ENCODE measurements at regions not wholly inside any gene's neighbourhood (a gene's known extent, or its start where the extent isn't known, plus 50 kb on each side); places are given as distances from the start of the nearest gene placed in this dataset.

DNA sequence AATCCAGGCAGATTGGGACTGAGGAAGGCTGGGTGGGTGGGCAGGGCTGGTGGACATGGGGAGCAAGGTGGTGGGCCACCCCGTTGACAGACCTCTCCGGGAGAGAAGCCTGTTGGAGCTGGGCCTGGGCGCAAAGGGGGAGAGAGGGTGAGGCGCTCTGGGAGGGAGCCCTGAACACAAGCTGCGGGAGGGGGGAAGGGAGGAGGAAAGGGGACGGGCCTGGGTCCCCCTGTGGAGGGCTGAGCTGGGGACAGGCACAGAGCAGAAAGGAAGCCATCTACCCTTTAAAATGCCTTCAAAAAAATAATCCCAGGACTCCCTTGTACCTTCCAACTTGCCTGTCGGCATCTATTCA, 161.8 kb downstream of the PSMG1 start:
- ATAC-seq (ENCODE audit: low FRiP score in 2 of 2) (no peak), DNase-seq (peak in 1 of 2 donors; percentile 21)
- Histone ChIP-seq H3K9me3 (no peaks in the 10 kb centered on the region), H3K36me3 (no peaks in the 10 kb centered on the region), H3K4me3 (no peak overlapping the region), H3K4me1 (peaks cover 28 to 40% (median 34%) of the 10 kb centered on the region in 4 donors), H3K27ac (peak overlapping the region; percentile 57 to 78 (median 68)), H3K27me3 (no peaks in the 10 kb centered on the region)
- WGBS, 2 donors = 54 to 63% methylated on average over 7 of the region's 7 CpGs
- TF ChIP-seq POLR2A (IDR thresholded peaks at IDR 0.05) (no peak), EP300 (IDR thresholded peaks at IDR 0.05) (no peak), POLR2AphosphoS5 (IDR thresholded peaks at IDR 0.05) (no peak)
- TF ChIP-seq, protein P1, sequence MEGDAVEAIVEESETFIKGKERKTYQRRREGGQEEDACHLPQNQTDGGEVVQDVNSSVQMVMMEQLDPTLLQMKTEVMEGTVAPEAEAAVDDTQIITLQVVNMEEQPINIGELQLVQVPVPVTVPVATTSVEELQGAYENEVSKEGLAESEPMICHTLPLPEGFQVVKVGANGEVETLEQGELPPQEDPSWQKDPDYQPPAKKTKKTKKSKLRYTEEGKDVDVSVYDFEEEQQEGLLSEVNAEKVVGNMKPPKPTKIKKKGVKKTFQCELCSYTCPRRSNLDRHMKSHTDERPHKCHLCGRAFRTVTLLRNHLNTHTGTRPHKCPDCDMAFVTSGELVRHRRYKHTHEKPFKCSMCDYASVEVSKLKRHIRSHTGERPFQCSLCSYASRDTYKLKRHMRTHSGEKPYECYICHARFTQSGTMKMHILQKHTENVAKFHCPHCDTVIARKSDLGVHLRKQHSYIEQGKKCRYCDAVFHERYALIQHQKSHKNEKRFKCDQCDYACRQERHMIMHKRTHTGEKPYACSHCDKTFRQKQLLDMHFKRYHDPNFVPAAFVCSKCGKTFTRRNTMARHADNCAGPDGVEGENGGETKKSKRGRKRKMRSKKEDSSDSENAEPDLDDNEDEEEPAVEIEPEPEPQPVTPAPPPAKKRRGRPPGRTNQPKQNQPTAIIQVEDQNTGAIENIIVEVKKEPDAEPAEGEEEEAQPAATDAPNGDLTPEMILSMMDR (IDR thresholded peaks at IDR 0.05) = no peak

DNA sequence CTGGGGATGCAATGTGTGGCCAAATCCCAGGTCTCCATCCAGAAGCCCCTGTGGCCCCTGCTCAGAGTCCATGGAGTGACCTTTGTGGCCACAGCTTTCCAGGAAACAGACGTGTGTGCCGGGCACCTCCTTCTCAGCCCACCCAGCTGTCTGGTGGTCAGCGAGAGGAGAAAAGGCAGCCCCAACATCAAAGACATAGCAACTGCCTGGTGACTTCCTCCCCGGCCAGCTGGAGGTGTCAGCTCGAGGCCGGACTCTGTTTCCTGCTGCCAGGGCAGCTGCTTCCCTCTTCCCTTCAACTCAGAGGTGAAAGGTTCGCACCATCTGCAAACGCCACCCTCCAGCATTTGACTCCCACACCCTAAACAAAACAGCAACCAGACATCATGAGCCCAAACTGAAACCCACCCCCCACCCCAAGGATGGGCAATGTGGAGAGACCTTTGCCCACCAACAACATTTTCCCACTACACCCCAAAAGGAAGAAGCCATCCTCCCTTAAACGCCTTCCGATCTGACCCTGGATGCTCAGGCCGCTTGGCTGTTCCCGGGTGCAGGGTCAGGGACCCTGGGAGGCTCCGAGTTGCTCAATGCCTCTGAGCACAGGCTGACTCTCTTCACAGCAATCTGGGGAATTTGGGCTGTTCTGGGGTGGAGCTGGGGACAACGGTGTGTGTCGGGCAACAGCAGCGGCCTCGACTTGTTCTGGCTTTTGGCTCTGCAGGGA, 162.3 kb downstream of the PSMG1 start:
- no peak overlapping the region for H3K4me3 ChIP-seq
- peak in 1 of 4 donors; percentile 20 for TF ChIP-seq EP300 (IDR thresholded peaks at IDR 0.05)
- peak; percentile 60 to 63 for TF ChIP-seq POLR2AphosphoS5 (IDR thresholded peaks at IDR 0.05)
- TF ChIP-seq, protein P1 (IDR thresholded peaks at IDR 0.05) = no peak
- H3K4me1 ChIP-seq = peaks cover 28 to 42% (median 35%) of the 10 kb centered on the region in 4 donors
- peak; percentile 40 to 65 for DNase-seq
- 50 to 62% methylated on average over 12 to 15 of the region's 17 CpGs for WGBS, 2 donors
- no peaks in the 10 kb centered on the region for H3K27me3 ChIP-seq
- ATAC-seq (ENCODE audit: low FRiP score in 2 of 2) = peak; percentile 49 to 77
- no peaks in the 10 kb centered on the region for H3K9me3 ChIP-seq
- no peaks in the 10 kb centered on the region for H3K36me3 ChIP-seq
- H3K27ac ChIP-seq = peak overlapping the region; percentile 57 to 78 (median 68)

DNA sequence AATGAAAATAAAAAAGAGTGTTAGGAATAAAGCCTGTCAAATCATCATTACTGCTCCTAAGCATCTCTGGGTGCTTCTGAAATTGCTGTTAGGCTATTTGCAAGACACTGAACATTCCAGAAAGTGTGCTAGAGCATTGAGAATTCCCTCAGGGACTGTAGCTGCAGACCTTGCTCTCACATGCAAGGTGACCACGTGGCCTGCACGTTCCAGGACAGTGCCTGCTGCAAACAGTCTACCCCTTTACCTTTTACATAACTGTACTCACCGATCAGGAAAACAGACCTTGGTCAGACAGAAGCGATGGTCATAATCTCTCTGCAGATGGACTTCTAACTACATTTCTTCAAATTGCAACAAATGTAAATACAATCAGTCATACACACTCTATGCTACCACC, 164.5 kb downstream of the PSMG1 start:
- WGBS, 2 donors = 40 to 63% methylated on average over 4 of the region's 4 CpGs
- no peaks in the 10 kb centered on the region for H3K27me3 ChIP-seq
- H3K27ac ChIP-seq = no peak overlapping the region
- H3K4me1 ChIP-seq = peaks cover 33 to 52% (median 41%) of the 10 kb centered on the region in 4 donors
- TF ChIP-seq EP300 (IDR thresholded peaks at IDR 0.05) (no peak), POLR2A (IDR thresholded peaks at IDR 0.05) (no peak), POLR2AphosphoS5 (IDR thresholded peaks at IDR 0.05) (no peak)
- TF ChIP-seq, protein P1 (IDR thresholded peaks at IDR 0.05) = no peak
- no peak overlapping the region for H3K4me3 ChIP-seq
- DNase-seq = no peak
- no peaks in the 10 kb centered on the region for H3K9me3 ChIP-seq
- no peak for ATAC-seq (ENCODE audit: low FRiP score in 2 of 2)
- H3K36me3 ChIP-seq = no peaks in the 10 kb centered on the region

DNA sequence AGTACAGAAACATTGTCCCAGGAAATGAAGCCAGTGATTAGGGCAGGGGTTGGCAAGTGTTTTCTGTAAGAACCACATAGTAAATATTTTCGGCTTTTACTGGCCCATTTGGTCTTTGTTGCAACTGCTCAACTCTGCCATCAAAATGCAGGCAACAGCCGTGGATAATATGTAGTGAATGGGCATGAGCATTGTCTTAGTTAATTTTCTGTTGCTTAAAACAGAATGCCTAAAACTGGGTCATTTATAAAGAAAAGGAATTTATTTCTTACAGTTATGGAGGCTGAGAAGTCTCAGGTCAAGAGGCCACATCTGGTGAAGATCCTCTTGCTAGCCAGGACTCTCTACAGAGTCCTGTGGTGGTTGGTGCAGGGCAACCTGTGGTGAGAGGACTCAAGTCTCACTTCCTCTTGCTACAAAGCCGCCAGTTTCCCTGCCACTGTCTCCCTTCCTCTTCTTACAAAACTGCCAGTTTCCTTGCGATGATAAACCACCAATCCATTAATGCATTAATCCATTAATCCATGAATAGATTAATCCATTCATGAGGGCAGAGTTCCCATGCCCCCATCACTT, 166.4 kb downstream of the PSMG1 start:
- no peaks in the 10 kb centered on the region for H3K36me3 ChIP-seq
- ATAC-seq (ENCODE audit: low FRiP score in 2 of 2) (peak in 1 of 2 donors; percentile 76), DNase-seq (peak in 1 of 2 donors; percentile 78)
- no peaks in the 10 kb centered on the region for H3K9me3 ChIP-seq
- WGBS, 2 donors = 70 to 73% methylated on average over 4 of the region's 4 CpGs
- H3K4me3 ChIP-seq = no peak overlapping the region
- TF ChIP-seq, protein P1 (IDR thresholded peaks at IDR 0.05) = no peak
- TF ChIP-seq POLR2AphosphoS5 (IDR thresholded peaks at IDR 0.05) = no peak
- no peak for TF ChIP-seq POLR2A (IDR thresholded peaks at IDR 0.05)
- no peak for TF ChIP-seq EP300 (IDR thresholded peaks at IDR 0.05)
- H3K4me1 ChIP-seq = peaks cover 22 to 36% (median 26%) of the 10 kb centered on the region in 4 donors
- no peaks in the 10 kb centered on the region for H3K27me3 ChIP-seq
- no peak overlapping the region for H3K27ac ChIP-seq

Data from upper lobe of left lung (tissue), 6 donors.